WTC11 (cell line): ENCODE measurements at regions not wholly inside any gene's neighbourhood (a gene's known extent, or its start where the extent isn't known, plus 50 kb on each side); places are given as distances from the start of the nearest gene placed in this dataset.

Experiments used
- CTCF ChIP-seq: fragments of 200-600 bp; IDR thresholded peaks from 2 replicates; pipeline ENCODE4 v1.8.0; 2022; ENCODE audit warnings: antibody characterized with exemption
- NR2C2 ChIP-seq: sonication (generic); formaldehyde crosslinking; IDR thresholded peaks from 2 replicates; pipeline ENCODE4 v1.8.0; 2022; ENCODE audit warnings: mild to moderate bottlenecking, missing genetic modification reagents
- TCF7 ChIP-seq: sonication (generic); formaldehyde crosslinking; IDR thresholded peaks from 2 replicates; pipeline ENCODE4 v1.8.0; 2022; ENCODE audit warnings: mild to moderate bottlenecking, low read depth, missing genetic modification reagents, moderate library complexity
- ZNF232 ChIP-seq: sonication (generic); formaldehyde crosslinking; IDR thresholded peaks from 2 replicates; pipeline ENCODE4 v1.8.0; 2022; ENCODE audit warnings: mild to moderate bottlenecking, missing genetic modification reagents
- ZNF281 ChIP-seq: sonication (generic); formaldehyde crosslinking; IDR thresholded peaks from 2 replicates; pipeline ENCODE4 v1.8.0; 2023; ENCODE audit warnings: mild to moderate bottlenecking, missing genetic modification reagents
- ZNF532 ChIP-seq: fragments of 250-450 bp; sonication (Bioruptor Pico); IDR thresholded peaks from 2 replicates; pipeline ENCODE4 v1.9.0; 2021; ENCODE audit warnings: mild to moderate bottlenecking, borderline replicate concordance

- no peak for TF ChIP-seq ZNF232 (CRISPR knock-in tag)
- no peak for TF ChIP-seq CTCF
- TF ChIP-seq TCF7 (CRISPR knock-in tag) = no peak
- TF ChIP-seq ZNF532 = no peak
- TF ChIP-seq NR2C2 = no peak
- no peak for TF ChIP-seq ZNF281
Measured at GRCh38 chr7:11960621-11961020, 128.6 kb upstream of the THSD7A start.
